H1 (cell line): ENCODE measurements at regions not wholly inside any gene's neighbourhood (a gene's known extent, or its start where the extent isn't known, plus 50 kb on each side); places are given as distances from the start of the nearest gene placed in this dataset.

ENCODE experiments used
- CTCF ChIA-PET: fragments of 300-600 bp; sonication (Branson Sonifier 250); formaldehyde crosslinking; loops from one replicate; lab custom pipeline; 2021; ENCODE audit not compliant: partially characterized antibody; lab: Charles Lee
- POLR2A ChIA-PET: fragments of 300-600 bp; sonication (Branson Sonifier 250); formaldehyde crosslinking; loops from one replicate; lab custom pipeline; 2021; ENCODE audit warnings: inconsistent platforms; ENCODE audit not compliant: partially characterized antibody; lab: Charles Lee
- DNase-seq, 2 experiments: peaks; one replicate each; pipeline versions ENCODE4 v3.0.0 to v3.0.0-alpha.2; 2010 to 2022; ENCODE audit warnings: low spot score in 2 of 2, low read depth in 1 of 2, mixed read lengths in 1 of 2
- FAIRE-seq: peaks from 2 replicates; lab custom pipeline; 2011; peaks lifted over from hg19 to GRCh38; lab: Jason Lieb, UNC
- H2AFZ ChIP-seq: 2 replicates; pipeline ENCODE4 v1.8.1; 2012; ENCODE audit warnings: low read length, inconsistent platforms
- H2AK5ac ChIP-seq: 2 replicates; pipeline ENCODE4 v1.6.1; 2013; ENCODE audit warnings: low read depth, low read length
- H2BK120ac ChIP-seq: replicated peaks from 2 replicates; pipeline ENCODE3; 2013; ENCODE audit warnings: low read depth, low read length, inconsistent platforms
- H2BK12ac ChIP-seq: 2 replicates; pipeline ENCODE4 v1.6.1; 2013; ENCODE audit warnings: low read depth, low read length
- H2BK15ac ChIP-seq: 2 replicates; pipeline ENCODE4 v1.6.1; 2013; ENCODE audit warnings: low read length
- H2BK20ac ChIP-seq: 2 replicates; pipeline ENCODE4 v1.6.1; 2013; ENCODE audit warnings: low read length
- H2BK5ac ChIP-seq: 2 replicates; pipeline ENCODE4 v1.6.1; 2013; ENCODE audit warnings: low read depth, low read length
- H3K14ac ChIP-seq: 2 replicates; pipeline ENCODE4 v1.6.1; 2013; ENCODE audit warnings: inconsistent platforms; ENCODE audit not compliant: insufficient read length
- H3K18ac ChIP-seq: 2 replicates; pipeline ENCODE4 v1.6.1; 2013; ENCODE audit warnings: low read length; ENCODE audit errors: extremely low read depth
- H3K23ac ChIP-seq: 2 replicates; pipeline ENCODE4 v1.6.1; 2013; ENCODE audit warnings: inconsistent platforms; ENCODE audit not compliant: insufficient read length
- H3K23me2 ChIP-seq: 2 replicates; pipeline ENCODE4 v1.6.1; 2013; ENCODE audit warnings: low read depth, low read length
- H3K27ac ChIP-seq: 2 replicates; pipeline ENCODE4 v1.6.1; 2011; ENCODE audit warnings: low read depth, low read length, inconsistent platforms
- H3K27me3 ChIP-seq, 4 experiments: replicated peaks in 1 of 4; 1 replicate in 1 of 4; 2 replicates in 3 of 4; pipeline versions ENCODE4 v1.6.1 to v1.8.1; 2011 to 2013; ENCODE audit warnings: low read length in 3 of 4, mild to moderate bottlenecking in 3 of 4, inconsistent platforms in 2 of 4, mixed read lengths in 2 of 4, moderate library complexity in 1 of 4; ENCODE audit not compliant: control insufficient read depth in 3 of 4, insufficient read depth in 3 of 4; ENCODE audit errors: extremely low read depth in 1 of 4
- H3K36me3 ChIP-seq, 4 experiments: 2 replicates each; pipeline versions ENCODE4 v1.6.1 to v1.8.1; 2011 to 2013; ENCODE audit warnings: mild to moderate bottlenecking in 4 of 4, low read length in 3 of 4, moderate library complexity in 2 of 4, control low read depth in 1 of 4, inconsistent platforms in 1 of 4; ENCODE audit not compliant: insufficient read depth in 4 of 4, control insufficient read depth in 2 of 4
- H3K4ac ChIP-seq: replicated peaks from 2 replicates; pipeline ENCODE3; 2013; ENCODE audit warnings: low read length, low read depth, mixed read lengths, inconsistent platforms; ENCODE audit not compliant: insufficient read length
- H3K4me1 ChIP-seq, 4 experiments: replicated peaks in 1 of 4; 1 replicate in 1 of 4; 2 replicates in 3 of 4; pipeline versions ENCODE4 v1.6.1 to v1.8.1; 2011 to 2013; ENCODE audit warnings: low read length in 3 of 4, inconsistent platforms in 2 of 4, mixed read lengths in 1 of 4; ENCODE audit not compliant: insufficient read depth in 4 of 4, control insufficient read depth in 3 of 4
- H3K4me2 ChIP-seq, 2 experiments: 2 replicates each; pipeline versions ENCODE4 v1.6.1 to v1.8.1; 2011 to 2013; ENCODE audit warnings: low read depth in 2 of 2, low read length in 2 of 2, control low read depth in 1 of 2, inconsistent platforms in 1 of 2, mild to moderate bottlenecking in 1 of 2; ENCODE audit not compliant: insufficient read depth in 1 of 2
- H3K4me3 ChIP-seq, 4 experiments: fragments of 200-600, 300-600 bp in 1 of 4; sonication (generic), shearing (Covaris generic), sonication (Bioruptor Twin) in 1 of 4; 2 replicates each; pipeline versions ENCODE4 v1.5.1 to v1.8.1; 2011 to 2016; ENCODE audit warnings: low read length in 4 of 4, low read depth in 3 of 4, control low read depth in 2 of 4, inconsistent platforms in 2 of 4, mild to moderate bottlenecking in 2 of 4, mixed read lengths in 1 of 4, moderate library complexity in 1 of 4; ENCODE audit not compliant: insufficient read depth in 2 of 4; ENCODE audit errors: extremely low read depth in 1 of 4
- H3K56ac ChIP-seq: replicated peaks from 2 replicates; pipeline ENCODE3; 2013; ENCODE audit warnings: low read depth, mild to moderate bottlenecking, mixed read lengths, low read length, inconsistent platforms; ENCODE audit not compliant: insufficient read length
- H3K79me1 ChIP-seq: 2 replicates; pipeline ENCODE4 v1.6.1; 2013; ENCODE audit warnings: low read depth, low read length, control low read depth
- H3K79me2 ChIP-seq, 2 experiments: 2 replicates each; pipeline versions ENCODE4 v1.6.1 to v1.8.1; 2012 to 2013; ENCODE audit warnings: low read length in 2 of 2, mild to moderate bottlenecking in 2 of 2, inconsistent platforms in 1 of 2; ENCODE audit not compliant: insufficient read depth in 2 of 2, control insufficient read depth in 1 of 2
- H3K9ac ChIP-seq, 4 experiments: replicated peaks in 1 of 4; 1 replicate in 1 of 4; 2 replicates in 3 of 4; pipeline versions ENCODE4 v1.6.1 to v1.8.1; 2011 to 2013; ENCODE audit warnings: low read depth in 3 of 4, low read length in 3 of 4, control low read depth in 2 of 4, mild to moderate bottlenecking in 2 of 4, moderate library complexity in 2 of 4, inconsistent platforms in 1 of 4; ENCODE audit errors: extremely low read depth in 1 of 4
- H3K9me3 ChIP-seq, 2 experiments: 2 replicates each; pipeline versions ENCODE4 v1.6.1 to v1.8.1; 2012 to 2013; ENCODE audit warnings: mild to moderate bottlenecking in 2 of 2, moderate library complexity in 2 of 2, control low read depth in 1 of 2, inconsistent platforms in 1 of 2, low read depth in 1 of 2, low read length in 1 of 2, mixed read lengths in 1 of 2; ENCODE audit not compliant: insufficient read depth in 2 of 2
- H4K20me1 ChIP-seq, 2 experiments: replicated peaks in 1 of 2; 2 replicates each; pipeline versions ENCODE3 to v1.8.1; 2011 to 2013; ENCODE audit warnings: inconsistent platforms in 2 of 2, low read length in 2 of 2, mild to moderate bottlenecking in 1 of 2; ENCODE audit not compliant: insufficient read depth in 2 of 2, control insufficient read depth in 1 of 2
- H4K5ac ChIP-seq: 2 replicates; pipeline ENCODE4 v1.6.1; 2013; ENCODE audit warnings: low read length, low read depth, mixed read lengths, inconsistent platforms; ENCODE audit not compliant: insufficient read length
- H4K8ac ChIP-seq: 2 replicates; pipeline ENCODE4 v1.8.0; 2013; ENCODE audit warnings: mild to moderate bottlenecking, moderate library complexity, low read length, inconsistent platforms; ENCODE audit not compliant: insufficient read depth; ENCODE audit errors: extremely low read depth
- H4K91ac ChIP-seq: replicated peaks from 2 replicates; pipeline ENCODE3; 2013; ENCODE audit warnings: low read length, mixed read lengths, inconsistent platforms; ENCODE audit not compliant: insufficient read length
- BRCA1 ChIP-seq: IDR thresholded peaks from 2 replicates; pipeline ENCODE4 v1.6.1; 2012; ENCODE audit warnings: low read depth, low read length, improper control_type of control experiment
- CHD2 ChIP-seq: IDR thresholded peaks from 2 replicates; pipeline ENCODE4 v1.6.1; 2012; ENCODE audit warnings: low read length, improper control_type of control experiment
- CTCF ChIP-seq, 3 experiments: IDR thresholded peaks; 1 replicate in 2 of 3; 2 replicates in 1 of 3; pipeline versions ENCODE4 v1.5.1 to v1.6.1; 2011; ENCODE audit warnings: low read length in 3 of 3, mild to moderate bottlenecking in 3 of 3, inconsistent platforms in 2 of 3, low read depth in 1 of 3, moderate library complexity in 1 of 3; ENCODE audit not compliant: insufficient read depth in 1 of 3; ENCODE audit errors: control extremely low read depth in 1 of 3
- EP300 ChIP-seq, 2 experiments: IDR thresholded peaks; 1 replicate in 1 of 2; 2 replicates in 1 of 2; pipeline ENCODE4 v1.6.1; 2011 to 2012; ENCODE audit warnings: low read depth in 2 of 2, low read length in 2 of 2, mild to moderate bottlenecking in 2 of 2, borderline replicate concordance in 1 of 2, inconsistent platforms in 1 of 2, moderate library complexity in 1 of 2
- SIRT6 ChIP-seq: IDR thresholded peaks from one replicate; pipeline ENCODE4 v1.7.1; 2012; ENCODE audit warnings: low read length, inconsistent platforms
- WGBS, 2 experiments: shearing (Covaris generic) in 1 of 2; methylation state at CpG; one replicate each; pipeline versions ENCODE4 v1.1.6 to v1.1.7; 2013 to 2015; ENCODE audit warnings: low lambda C conversion rate in 2 of 2, mixed read lengths in 2 of 2, inconsistent platforms in 1 of 2, low coverage in 1 of 2, missing lambda C conversion rate in 1 of 2; ENCODE audit not compliant: insufficient replicate concordance in 2 of 2, insufficient coverage in 1 of 2, insufficient read length in 1 of 2; ENCODE audit errors: extremely low coverage in 1 of 2, missing lambda C conversion rate in 1 of 2; 5-methylcytosine and 5-hydroxymethylcytosine counted together

GRCh38 chr2:118349365-118349764 lies 261.1 kb downstream of the INSIG2 start:
- Histone ChIP-seq H2BK20ac (no peak overlapping the region), H3K79me2 (no peaks in the 10 kb centered on the region), H3K14ac (no peak overlapping the region), H2BK15ac (no peak overlapping the region), H3K9ac (no peak overlapping the region), H3K18ac (no peak overlapping the region), H3K36me3 (no peaks in the 10 kb centered on the region), H2BK120ac (no peak overlapping the region), H3K4me2 (no peak overlapping the region), H2AK5ac (no peak overlapping the region), H2BK12ac (no peak overlapping the region), H4K91ac (no peak overlapping the region), H3K4ac (no peak overlapping the region), H3K23ac (no peak overlapping the region), H4K20me1 (no peaks in the 10 kb centered on the region), H2BK5ac (no peak overlapping the region), H3K56ac (no peak overlapping the region), H3K9me3 (no peaks in the 10 kb centered on the region), H3K23me2 (no peaks in the 10 kb centered on the region), H2AFZ (no peak overlapping the region), H4K8ac (no peak overlapping the region), H4K5ac (no peak overlapping the region), H3K27ac (no peak overlapping the region), H3K4me1 (peaks cover 0 to 2% (median 0%) of the 10 kb centered on the region in 4 experiments; a peak in 1 of 7 replicates), H3K79me1 (no peaks in the 10 kb centered on the region), H3K27me3 (peaks cover 0 to 1% (median 0%) of the 10 kb centered on the region in 4 experiments; a peak in 2 of 7 replicates), H3K4me3 (no peak overlapping the region)
- no peak for DNase-seq
- 84% methylated on average over 2 of the region's 2 CpGs; no CpG with 5 or more reads in 1 of the 2 experiments for WGBS, 2 experiments
- ChIA-PET POLR2A (interaction anchor here (1.7 kb wide), 1 partner anchor 11 kb away, joined by 3 read pairs; no protein-coding TSS in a partner anchor), CTCF (interaction anchor here (0.9 to 1.1 kb wide), 4 partner anchors 20 to 127 kb away, joined by 3 read pairs; no protein-coding TSS in a partner anchor)
- TF ChIP-seq BRCA1 (no peak), CHD2 (no peak), EP300 (IDR thresholded peaks at IDR 0.05; ENCODE audit: borderline replicate concordance in 1 of 2, low read depth in 2 of 2, low read length in 2 of 2) (no peak), CTCF (IDR thresholded peaks at IDR 0.05; ENCODE audit: control extremely low read depth in 1 of 3, insufficient read depth in 1 of 3, low read depth in 1 of 3, low read length in 3 of 3) (no peak), SIRT6 (no peak)
- FAIRE-seq, result no peak
